ENCODE measurements at regions not wholly inside any gene's neighbourhood (a gene's known extent, or its start where the extent isn't known, plus 50 kb on each side); places are given as distances from the start of the nearest gene placed in this dataset.

GRCh38 chr3:110886222-110886893 is 185.3 kb upstream of the NECTIN3 start:
- TF ChIP-seq CTCF (IDR thresholded peaks at IDR 0.05), result no peak
- TF ChIP-seq POLR2A (IDR thresholded peaks at IDR 0.05), result no peak
